Endothelial cell of umbilical vein (primary cell): ENCODE measurements at regions not wholly inside any gene's neighbourhood (a gene's known extent, or its start where the extent isn't known, plus 50 kb on each side); places are given as distances from the start of the nearest gene placed in this dataset.

Source experiments
- BruUV-seq: library from RNA; stranded (reverse); fragments of 400-500 nt; replicated peaks from 2 replicates; lab custom pipeline; 2021; lab: Mats Ljungman, UMichigan
- CTCF ChIA-PET: fragments of 300-600, 350-600 bp; sonication (Branson Sonifier 250); formaldehyde crosslinking; loops from one replicate; lab custom pipeline; 2021; ENCODE audit warnings: antibody characterized with exemption, inconsistent platforms; lab: Charles Lee
- POLR2A ChIA-PET: fragments of 300-600, 350-600 bp; sonication (Branson Sonifier 250); formaldehyde crosslinking; loops from one replicate; lab custom pipeline; 2021; ENCODE audit warnings: antibody characterized with exemption, inconsistent platforms; lab: Charles Lee
- DNase-seq: peaks from one replicate; pipeline ENCODE4 v3.0.0-alpha.2; 2011; ENCODE audit warnings: low read depth, low spot score
- FAIRE-seq: peaks from 2 replicates; lab custom pipeline; 2011; peaks lifted over from hg19 to GRCh38; lab: Jason Lieb, UNC
- H2AFZ ChIP-seq: 2 replicates; pipeline ENCODE4 v1.6.0; 2012; ENCODE audit warnings: low read depth, low read length, control low read depth, inconsistent platforms
- H3K27ac ChIP-seq: 2 replicates; pipeline ENCODE4 v1.5.1; 2011; ENCODE audit warnings: low read depth, mild to moderate bottlenecking, control low read depth, low read length, moderate library complexity; ENCODE audit not compliant: insufficient read depth
- H3K27me3 ChIP-seq, 2 experiments: 2 replicates each; pipeline versions ENCODE4 v1.6.0 to v1.6.1; 2011; ENCODE audit warnings: low read length in 2 of 2, mixed read lengths in 1 of 2; ENCODE audit not compliant: control insufficient read depth in 2 of 2, insufficient read depth in 2 of 2
- H3K36me3 ChIP-seq, 2 experiments: 2 replicates in 1 of 2; 3 replicates in 1 of 2; pipeline ENCODE4 v1.5.1; 2011; ENCODE audit warnings: low read length in 2 of 2, mild to moderate bottlenecking in 1 of 2, moderate library complexity in 1 of 2; ENCODE audit not compliant: control insufficient read depth in 2 of 2, insufficient read depth in 2 of 2; ENCODE audit errors: extremely low read depth in 1 of 2
- H3K4me1 ChIP-seq: 3 replicates; pipeline ENCODE4 v1.5.1; 2011; ENCODE audit warnings: mild to moderate bottlenecking, low read length; ENCODE audit not compliant: control insufficient read depth, insufficient read depth; ENCODE audit errors: extremely low read depth
- H3K4me2 ChIP-seq: 2 replicates; pipeline ENCODE4 v1.6.1; 2011; ENCODE audit warnings: low read length, control low read depth, mixed read lengths; ENCODE audit not compliant: insufficient read depth
- H3K4me3 ChIP-seq, 3 experiments: fragments of 200-600 bp in 1 of 3; sonication (generic), shearing (Covaris generic) in 1 of 3; replicated peaks in 1 of 3; 2 replicates each; pipeline ENCODE4 v1.5.1; 2011 to 2016; ENCODE audit warnings: control low read depth in 3 of 3, low read length in 3 of 3, mild to moderate bottlenecking in 2 of 3, inconsistent platforms in 1 of 3, low read depth in 1 of 3, moderate library complexity in 1 of 3; ENCODE audit not compliant: insufficient read depth in 1 of 3
- H3K79me2 ChIP-seq: 2 replicates; pipeline ENCODE4 v1.6.0; 2012; ENCODE audit warnings: low read length, inconsistent platforms; ENCODE audit not compliant: control insufficient read depth, insufficient read depth
- H3K9ac ChIP-seq: replicated peaks from 2 replicates; pipeline ENCODE3; 2011; ENCODE audit warnings: low read length, control low read depth; ENCODE audit not compliant: insufficient read depth; ENCODE audit errors: extremely low read depth
- H3K9me1 ChIP-seq: replicated peaks from 3 replicates; pipeline ENCODE4 v1.6.0; 2011; ENCODE audit warnings: mild to moderate bottlenecking, low read length; ENCODE audit not compliant: control insufficient read depth, insufficient read depth; ENCODE audit errors: extremely low read depth
- H3K9me3 ChIP-seq: replicated peaks from 2 replicates; pipeline ENCODE4 v1.5.1; 2012; ENCODE audit warnings: low read length, inconsistent platforms; ENCODE audit not compliant: control insufficient read depth, insufficient read depth
- H4K20me1 ChIP-seq: replicated peaks from 2 replicates; pipeline ENCODE3; 2011; ENCODE audit warnings: mild to moderate bottlenecking, low read length; ENCODE audit not compliant: control insufficient read depth, insufficient read depth; ENCODE audit errors: extremely low read depth
- EZH2 ChIP-seq: IDR thresholded peaks from 2 replicates; pipeline ENCODE4 v1.6.1; 2012; ENCODE audit warnings: borderline replicate concordance, low read depth, mild to moderate bottlenecking, moderate library complexity, low read length, inconsistent platforms; ENCODE audit not compliant: severe bottlenecking
- FOS ChIP-seq: IDR thresholded peaks from 2 replicates; pipeline ENCODE4 v1.6.1; 2011; ENCODE audit warnings: mild to moderate bottlenecking, low read length, moderate library complexity, borderline replicate concordance; ENCODE audit not compliant: insufficient read depth
- GATA2 ChIP-seq: IDR thresholded peaks from 2 replicates; pipeline ENCODE4 v1.7.0; 2011; ENCODE audit warnings: low read depth, mild to moderate bottlenecking, moderate library complexity, mixed read lengths, low read length; ENCODE audit not compliant: insufficient read length, insufficient read depth
- MYC ChIP-seq: IDR thresholded peaks from one replicate; pipeline ENCODE4 v1.6.1; 2011; ENCODE audit warnings: mild to moderate bottlenecking, low read depth, low read length
- POLR2A ChIP-seq: IDR thresholded peaks from 2 replicates; pipeline ENCODE4 v1.6.1; 2012; ENCODE audit warnings: low read depth, mild to moderate bottlenecking, control low read depth, low read length
- POLR2AphosphoS5 ChIP-seq: IDR thresholded peaks from 2 replicates; pipeline ENCODE4 v1.6.1; 2012; ENCODE audit warnings: low read depth, mild to moderate bottlenecking, control low read depth, low read length, moderate library complexity; ENCODE audit not compliant: insufficient read depth
- dilution Hi-C: fragments of 300-500 bp; cut with MboI; formaldehyde crosslinking; loops from one replicate; pipeline ENCODE4 v1.15.0; 2019; ENCODE audit warnings: low sequenced_read_pairs; ENCODE audit not compliant: extremely low pct_ligation_motif_present
- intact Hi-C: fragments of 100-400 bp; cut with micrococcal nuclease; formaldehyde crosslinking; loops from one replicate; pipeline ENCODE4 v1.10.0; 2022

DNA sequence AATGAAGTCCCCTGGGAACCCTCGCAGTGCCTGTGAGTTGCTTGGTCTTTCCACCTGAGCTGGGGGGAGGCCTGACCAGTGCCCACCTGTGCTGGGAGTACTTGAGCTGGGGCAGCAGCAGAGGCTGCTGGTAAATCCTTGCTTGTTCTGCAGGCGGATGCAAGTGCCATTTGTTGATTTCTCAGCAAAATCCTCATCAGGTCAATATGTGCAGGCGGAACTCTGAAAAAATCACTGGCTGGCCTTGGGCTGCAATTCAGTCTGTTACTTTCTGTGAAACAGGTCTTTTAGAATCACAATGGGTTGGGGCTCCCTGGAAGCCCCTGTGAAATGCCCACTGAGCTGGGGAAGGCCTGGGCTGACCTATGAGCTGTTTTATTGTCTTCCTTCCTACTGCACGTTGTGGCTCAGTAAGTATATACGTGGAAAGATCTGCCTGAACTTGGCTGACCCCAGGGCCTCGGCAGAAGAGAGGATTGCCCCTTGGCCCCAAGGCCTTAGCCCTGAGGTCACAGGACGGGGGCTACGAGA, 182.0 kb upstream of the RGMA start:
- H2AFZ ChIP-seq = no peak overlapping the region
- H3K9me1 ChIP-seq = no peaks in the 10 kb centered on the region
- H3K9me3 ChIP-seq = peaks cover 6% of the 10 kb centered on the region
- no peaks in the 10 kb centered on the region for H3K36me3 ChIP-seq
- DNase-seq = no peak
- no peaks in the 10 kb centered on the region for H4K20me1 ChIP-seq
- dilution Hi-C loops = no loop called here
- H3K4me1 ChIP-seq = no peaks in the 10 kb centered on the region
- no peaks in the 10 kb centered on the region for H3K79me2 ChIP-seq
- H3K9ac ChIP-seq = no peak overlapping the region
- H3K4me2 ChIP-seq = no peak overlapping the region
- ChIA-PET POLR2A (no interaction called here), CTCF (no interaction called here)
- no peak overlapping the region for H3K4me3 ChIP-seq
- intact Hi-C loops = no loop called here
- H3K27ac ChIP-seq = no peak overlapping the region
- FAIRE-seq = no peak
- no peaks in the 10 kb centered on the region for H3K27me3 ChIP-seq
- TF ChIP-seq EZH2 (no peak), POLR2AphosphoS5 (no peak)
- BruUV-seq = no TSS peak

DNA sequence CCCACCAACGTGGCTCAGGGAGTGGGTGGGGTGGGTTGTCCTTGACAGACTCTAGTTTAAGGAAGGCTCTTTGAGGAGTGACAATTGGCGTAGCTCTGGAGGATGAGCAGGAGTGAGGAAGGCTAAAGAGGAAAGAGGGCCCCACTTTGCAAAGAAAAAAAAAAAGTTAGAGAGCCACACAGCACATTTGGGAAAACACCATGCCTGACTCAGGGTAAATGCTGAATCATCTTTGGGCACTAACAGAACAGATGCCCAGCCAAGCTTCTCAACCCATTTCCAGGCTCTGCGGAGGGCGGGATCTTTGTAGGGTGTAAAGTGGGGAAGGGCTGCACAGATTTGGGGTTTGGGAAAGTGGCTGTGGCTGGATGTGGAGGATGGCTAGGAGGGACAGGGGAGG, 179.1 kb upstream of the RGMA start:
- ChIA-PET CTCF (no interaction called here), POLR2A (no interaction called here)
- H3K79me2 ChIP-seq = no peaks in the 10 kb centered on the region
- TF ChIP-seq FOS = no peak
- TF ChIP-seq POLR2A = no peak
- TF ChIP-seq POLR2AphosphoS5 = no peak
- no peak for TF ChIP-seq GATA2
- no peak for TF ChIP-seq MYC
- no peaks in the 10 kb centered on the region for H4K20me1 ChIP-seq
- no peak for FAIRE-seq
- no peaks in the 10 kb centered on the region for H3K36me3 ChIP-seq
- no TSS peak for BruUV-seq
- no peak overlapping the region for H3K27ac ChIP-seq
- H3K9me3 ChIP-seq = peaks cover 6% of the 10 kb centered on the region
- H3K9ac ChIP-seq = no peak overlapping the region
- no peak overlapping the region for H2AFZ ChIP-seq
- H3K4me3 ChIP-seq = no peak overlapping the region
- no peak for DNase-seq
- no peaks in the 10 kb centered on the region for H3K9me1 ChIP-seq
- intact Hi-C loops (no loop called here), dilution Hi-C loops (no loop called here)
- H3K4me1 ChIP-seq = no peaks in the 10 kb centered on the region
- no peak overlapping the region for H3K4me2 ChIP-seq
- H3K27me3 ChIP-seq = no peaks in the 10 kb centered on the region
